NOMO-1 (cell line): ENCODE measurements at regions not wholly inside any gene's neighbourhood (a gene's known extent, or its start where the extent isn't known, plus 50 kb on each side); places are given as distances from the start of the nearest gene placed in this dataset.
A peak's percentile ranks its signal among the peaks of the same experiment; 100 is the strongest.

Experiments
- DNase-seq, 2 experiments: peaks; one replicate each; lab custom pipeline; 2025; ENCODE audit not compliant: unreplicated experiment in 2 of 2; lab: John Stamatoyannopoulos, UW

DNA sequence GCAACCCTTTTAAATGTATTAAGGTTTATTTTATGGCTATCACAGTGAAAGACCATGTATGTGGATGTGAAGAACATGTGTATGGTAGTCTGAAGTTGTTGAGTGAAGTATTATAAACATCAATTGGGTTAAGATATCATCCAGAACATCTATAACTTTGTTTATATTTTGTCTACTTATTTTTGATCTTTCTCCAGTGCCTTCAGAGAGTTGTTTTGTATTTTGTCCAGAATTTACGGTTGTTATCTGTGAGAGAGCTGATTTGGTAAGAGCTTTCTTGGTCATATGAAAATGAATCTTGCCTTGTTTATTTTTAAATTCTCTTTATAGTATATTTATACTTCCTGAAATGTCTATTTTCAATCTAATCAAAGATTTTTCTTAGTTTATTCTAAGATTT lies 573.7 kb upstream of the POU3F3 start:
- no peak for DNase-seq

DNA sequence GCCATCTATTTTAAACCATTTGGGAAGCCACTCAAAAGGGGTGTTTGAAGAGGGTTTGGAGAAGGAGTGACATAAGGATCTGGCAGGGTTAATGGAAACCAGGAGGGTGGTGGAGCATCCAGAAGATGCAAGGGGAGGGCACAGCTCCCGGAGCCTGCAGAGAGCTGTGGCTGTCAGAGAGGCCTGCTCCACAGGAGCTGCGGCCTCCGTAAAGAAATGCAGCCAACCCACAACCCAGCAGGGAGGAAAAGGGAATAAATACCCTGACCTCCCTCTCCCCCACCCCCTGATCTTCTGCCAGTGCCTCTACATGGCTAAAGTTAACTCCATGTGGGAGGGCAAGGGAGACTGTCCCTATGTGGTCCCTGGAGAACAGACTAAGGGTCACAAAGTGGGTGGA lies 567.1 kb upstream of the POU3F3 start:
- no peak for DNase-seq

DNA sequence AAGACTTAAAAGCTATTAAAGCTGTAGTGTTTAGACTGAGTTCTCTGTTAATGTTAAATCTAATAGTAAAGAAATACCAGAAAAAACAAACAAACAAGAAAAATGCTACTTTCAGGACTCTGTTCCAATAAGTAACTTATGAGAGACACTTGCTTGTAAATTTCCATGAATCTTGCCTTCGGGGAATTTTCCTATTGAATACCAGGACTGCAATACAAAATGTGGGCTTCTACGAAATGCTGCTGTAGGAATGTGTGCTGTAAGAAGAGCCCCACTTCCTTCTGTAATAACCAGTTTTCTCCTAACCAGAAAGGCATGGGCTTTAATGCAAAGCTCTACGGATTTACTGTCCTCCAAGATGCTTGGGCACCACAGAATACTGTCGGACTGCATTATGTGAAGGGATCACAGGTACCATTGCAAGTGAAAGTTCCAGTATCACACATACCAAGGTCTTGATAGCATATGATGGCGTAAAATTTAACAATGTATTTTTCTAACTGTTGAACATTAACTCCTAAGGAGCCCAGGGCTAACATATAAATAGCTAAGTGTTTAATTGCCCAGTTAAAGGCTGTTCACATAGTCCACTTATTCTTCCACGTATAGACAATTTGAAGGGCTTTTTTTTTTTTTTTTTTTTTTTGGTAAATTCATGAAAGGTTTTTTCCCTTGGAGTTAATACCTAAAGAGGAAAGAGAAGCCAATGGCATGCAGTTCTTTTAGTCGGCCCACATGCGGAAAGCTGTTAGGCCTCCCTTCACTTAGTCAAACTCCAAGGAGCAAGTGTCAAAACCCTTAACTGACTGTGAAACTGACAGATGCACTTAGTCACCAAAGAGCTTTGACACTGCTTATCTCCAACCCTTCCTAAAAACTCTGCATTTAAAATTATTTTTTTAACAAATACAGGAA lies 564.0 kb upstream of the POU3F3 start:
- DNase-seq: no peak

DNA sequence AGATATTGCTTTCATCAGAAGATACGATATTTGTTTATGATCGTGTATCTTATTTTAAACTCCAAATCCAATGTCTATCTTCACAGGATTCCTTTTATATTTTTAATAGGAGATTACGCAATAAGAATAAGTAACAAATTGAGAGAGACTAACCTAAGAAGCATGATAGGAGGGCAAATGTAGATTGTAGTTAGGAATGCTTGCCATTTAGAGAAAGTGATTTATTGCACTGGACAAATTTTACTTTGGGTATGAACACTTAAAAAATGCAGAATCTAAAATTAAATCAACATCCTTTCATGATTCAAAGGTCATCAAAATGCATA lies 563.4 kb upstream of the POU3F3 start:
- no peak for DNase-seq

DNA sequence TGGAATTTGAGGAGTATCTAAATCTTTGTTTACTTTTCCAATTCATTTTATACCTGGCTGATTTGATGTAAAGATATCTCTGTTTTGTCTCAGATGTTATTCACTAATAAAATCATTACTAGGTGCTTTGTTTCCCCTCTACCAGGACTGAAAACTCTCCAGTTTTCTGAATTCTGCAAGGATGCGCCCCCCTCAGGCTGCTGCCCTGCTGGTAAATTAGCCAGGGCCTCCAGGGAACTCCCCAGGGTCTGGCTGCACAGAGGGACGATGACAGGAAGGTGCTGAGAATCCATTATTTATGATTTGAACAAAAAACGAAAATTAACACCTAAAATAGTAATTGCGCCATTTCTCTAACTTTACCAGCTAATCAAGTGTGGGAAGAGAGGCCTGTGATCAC lies 541.2 kb upstream of the POU3F3 start:
- DNase-seq: no peak

DNA sequence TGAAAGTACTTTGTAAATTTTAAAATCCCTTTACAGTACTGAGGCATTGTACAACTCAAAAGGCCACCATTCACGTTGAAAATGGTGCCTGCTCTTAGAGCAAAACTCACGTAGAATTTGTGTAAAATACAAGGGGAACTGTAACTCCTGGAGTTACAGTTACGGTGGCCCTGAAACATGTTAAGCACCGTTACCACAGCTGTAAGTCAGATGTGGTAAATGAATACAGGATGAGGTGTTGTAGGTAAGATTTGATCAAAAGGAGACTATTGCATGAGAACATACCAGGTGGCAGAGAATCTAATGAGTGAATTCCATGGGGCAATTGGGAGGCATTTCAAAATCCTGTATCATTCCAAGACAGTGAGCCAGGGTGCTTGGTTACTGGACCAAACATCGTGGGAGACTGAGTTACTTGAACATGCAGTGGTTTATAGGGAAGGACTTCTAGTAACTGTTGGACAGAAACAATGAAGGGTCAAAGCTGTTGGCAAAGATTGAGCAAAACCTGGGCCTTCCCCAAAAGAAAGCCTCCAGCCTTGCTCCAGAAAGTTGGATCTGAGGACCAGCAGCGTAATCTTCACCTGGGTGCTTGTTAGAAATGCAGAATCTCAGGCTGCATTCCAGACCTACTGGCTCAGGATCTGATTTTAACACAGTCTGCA lies 535.8 kb upstream of the POU3F3 start:
- no peak for DNase-seq

DNA sequence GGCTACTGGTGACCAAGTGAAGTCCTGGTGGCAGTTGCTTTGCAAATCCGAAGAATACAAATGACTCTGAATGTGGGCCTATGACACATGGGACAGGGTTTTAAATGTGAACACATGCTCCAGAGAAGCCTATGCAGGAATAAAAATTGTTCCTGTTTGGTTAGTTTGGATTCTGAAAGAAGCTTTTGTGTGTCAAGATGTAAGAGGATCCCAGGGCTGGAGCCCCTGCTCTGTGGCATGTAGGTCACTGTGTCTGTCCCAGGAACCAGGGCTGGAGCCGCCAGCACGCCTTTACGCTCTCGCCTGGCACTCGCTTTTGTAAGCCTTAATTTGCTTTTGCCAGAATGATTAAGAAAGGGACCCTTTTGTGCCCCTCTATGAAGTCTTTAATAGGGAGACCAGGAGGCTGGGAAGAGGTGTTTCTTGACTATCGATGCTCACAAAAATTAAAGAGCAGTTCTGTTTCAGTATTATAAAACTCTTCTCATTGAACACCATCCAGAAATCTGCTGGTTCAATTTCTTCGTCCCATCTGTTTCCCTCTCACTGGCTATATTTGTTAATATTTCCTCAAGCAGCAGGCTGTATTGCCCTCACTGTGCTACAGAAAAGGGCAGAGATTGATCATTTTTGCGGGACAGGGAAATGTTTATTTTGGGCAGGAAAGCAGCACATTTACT lies 532.7 kb upstream of the POU3F3 start:
- DNase-seq: no peak

DNA sequence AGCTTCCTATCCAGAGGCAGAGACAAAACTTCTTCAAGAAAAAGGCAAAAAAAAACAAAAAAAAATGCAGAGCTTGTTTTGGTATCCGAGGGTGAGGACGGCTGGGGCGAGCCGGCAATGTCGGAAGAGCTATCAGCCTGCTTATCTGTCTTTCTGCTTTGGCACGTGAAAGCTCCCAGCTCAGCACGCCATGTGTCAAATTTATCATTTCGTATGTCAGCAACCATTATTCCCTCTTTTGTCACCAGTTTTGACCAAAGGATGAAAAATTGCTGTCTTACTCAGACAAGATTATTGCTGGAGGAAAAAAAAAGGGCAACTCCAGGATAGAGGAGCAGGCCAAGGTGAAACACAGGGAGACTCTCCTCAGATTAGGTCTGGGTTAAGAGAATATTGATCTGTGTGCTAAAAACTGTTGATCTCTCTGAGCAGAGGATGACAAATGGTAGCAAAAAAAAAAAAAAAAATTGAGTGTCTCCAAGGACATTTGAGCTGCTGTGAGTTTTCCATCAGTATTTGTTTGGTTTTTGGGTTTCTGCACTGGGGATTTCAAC lies 532.0 kb upstream of the POU3F3 start:
- DNase-seq: no peak

DNA sequence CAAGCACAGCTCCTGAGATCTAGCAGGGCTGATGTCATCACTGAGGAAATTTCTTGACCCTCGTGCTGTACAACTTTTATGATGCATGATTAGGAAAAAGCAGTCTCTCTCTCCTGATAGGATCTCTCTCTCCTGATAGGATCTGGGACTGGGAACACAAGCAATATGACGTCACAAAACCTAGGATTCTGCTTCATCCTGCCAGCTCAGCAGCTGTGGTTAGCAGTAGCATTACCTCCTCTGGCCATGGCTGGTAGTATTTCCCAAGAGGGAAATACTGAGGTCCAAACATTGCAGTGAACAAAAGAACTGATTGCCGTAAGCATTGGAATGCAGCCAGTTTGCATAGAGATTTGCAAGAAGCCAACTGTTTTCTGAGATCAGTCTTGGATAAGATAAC lies 521.2 kb upstream of the POU3F3 start:
- no peak for DNase-seq

DNA sequence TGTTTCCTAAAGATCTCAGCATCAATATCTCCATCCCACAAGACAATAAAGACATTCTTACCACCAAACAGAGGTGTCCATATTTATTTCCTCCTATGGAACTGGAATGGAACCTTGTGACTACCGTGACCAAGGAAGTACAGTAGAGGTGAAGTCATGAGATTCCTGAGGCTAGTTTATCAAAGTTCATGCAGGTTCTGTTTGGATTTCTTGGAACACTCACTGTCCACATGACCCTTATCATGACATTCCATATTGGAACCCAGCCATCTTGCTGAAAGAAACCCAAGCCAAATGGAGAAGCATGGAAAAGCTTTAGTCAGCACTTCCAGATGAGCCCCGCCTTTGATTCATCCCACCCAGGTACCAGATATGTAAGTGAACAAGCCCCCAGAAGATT lies 516.0 kb upstream of the POU3F3 start:
- no peak for DNase-seq

DNA sequence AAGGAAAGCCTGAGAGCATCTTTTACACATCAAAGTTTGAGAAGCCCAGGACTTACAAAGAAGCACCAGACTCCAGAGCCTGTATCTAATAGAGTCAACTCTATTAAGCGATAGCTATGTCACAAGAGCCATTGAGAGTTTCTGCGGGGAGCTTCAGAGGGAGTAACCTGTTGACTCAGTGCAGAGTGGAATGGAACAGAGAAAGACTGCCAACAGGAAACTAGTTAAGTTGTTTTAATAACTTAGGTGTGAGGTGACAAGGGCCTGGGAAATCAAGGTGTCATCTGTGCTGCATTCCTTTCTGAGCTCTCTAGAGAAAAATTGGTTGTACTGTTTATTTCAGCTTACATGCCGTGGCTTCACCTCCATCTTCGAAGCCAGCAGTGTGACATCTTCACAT lies 513.8 kb upstream of the POU3F3 start:
- no peak for DNase-seq

DNA sequence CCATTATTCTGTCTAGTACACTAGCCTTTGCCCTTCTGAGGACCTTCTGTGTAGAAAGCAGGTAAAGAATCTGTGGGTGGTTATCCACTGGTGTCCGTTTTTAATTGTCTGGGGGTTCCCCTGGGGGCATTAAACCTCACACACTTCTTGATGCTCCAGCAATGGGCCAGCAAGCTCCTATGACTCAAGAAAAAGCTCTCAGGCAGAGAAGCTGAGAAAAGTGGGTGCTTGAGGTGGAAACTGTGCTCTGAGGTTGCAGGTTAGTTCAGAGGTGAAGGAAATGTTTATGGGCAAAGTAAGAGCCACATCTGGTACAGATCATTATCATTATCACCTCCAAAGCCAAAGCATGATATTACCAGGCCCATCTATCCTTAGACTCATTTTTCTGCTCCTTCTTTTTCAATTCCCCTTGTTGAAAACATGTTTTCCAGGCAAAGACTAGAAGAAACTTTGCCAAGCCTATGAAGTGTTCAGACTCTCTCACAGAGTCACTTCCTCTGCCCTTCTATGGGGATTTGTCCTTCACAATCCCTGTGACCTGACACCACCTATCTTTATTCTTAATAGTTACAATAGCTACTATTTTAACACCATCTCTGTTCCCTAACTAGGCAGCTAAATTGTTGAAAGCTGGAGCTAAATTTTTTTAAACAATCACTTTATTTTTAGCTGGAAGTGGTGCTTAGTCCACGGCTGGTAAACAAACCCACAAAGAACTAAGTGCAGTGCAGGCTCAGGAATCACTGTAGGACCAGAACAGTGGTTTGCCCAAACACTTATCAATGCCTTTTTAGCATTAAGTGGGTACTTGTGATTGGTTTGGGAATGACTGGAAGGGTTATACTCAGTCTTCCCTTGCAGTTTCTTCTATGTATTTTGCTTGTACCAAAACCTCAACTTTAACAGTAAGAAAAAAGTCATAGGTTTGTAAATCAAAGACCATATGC lies 512.8 kb upstream of the POU3F3 start:
- no peak for DNase-seq

DNA sequence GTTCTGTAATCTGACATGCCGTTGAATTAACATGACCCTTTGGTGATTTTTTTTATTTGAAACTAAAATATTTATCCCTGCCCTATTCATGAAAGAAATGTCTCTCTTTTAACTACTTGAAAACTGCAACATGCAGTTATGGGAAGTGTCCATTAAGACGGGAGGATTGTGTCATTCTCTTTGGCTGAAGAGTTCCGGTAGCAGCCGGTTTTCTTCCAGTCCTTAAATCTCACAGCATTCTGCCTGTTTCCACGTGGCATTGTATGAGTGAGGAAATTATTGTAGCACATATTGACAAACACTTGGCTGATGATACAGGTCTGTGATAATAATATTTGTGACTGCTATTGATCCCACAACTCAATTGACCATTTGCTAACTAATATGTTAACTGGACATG lies 509.6 kb upstream of the POU3F3 start:
- DNase-seq: no peak

DNA sequence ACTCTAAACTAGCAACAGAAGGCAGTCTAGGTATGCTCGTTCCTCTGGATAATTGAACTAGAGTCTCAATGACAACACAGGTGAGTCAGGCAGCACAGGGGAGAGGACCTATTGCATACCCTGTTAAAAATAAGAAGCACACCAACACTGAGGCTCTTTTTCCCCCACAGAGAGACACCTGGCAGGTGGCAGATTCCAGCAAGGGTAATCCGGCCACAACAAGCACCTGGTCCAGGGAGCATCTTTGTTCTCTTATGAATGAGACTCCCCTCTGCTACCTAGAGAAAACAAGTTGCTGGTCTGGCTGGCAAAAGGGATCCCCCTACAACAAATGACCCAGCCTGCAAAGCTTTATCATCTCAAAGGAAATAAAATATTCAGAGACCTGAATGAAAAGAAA lies 508.9 kb upstream of the POU3F3 start:
- DNase-seq: no peak

DNA sequence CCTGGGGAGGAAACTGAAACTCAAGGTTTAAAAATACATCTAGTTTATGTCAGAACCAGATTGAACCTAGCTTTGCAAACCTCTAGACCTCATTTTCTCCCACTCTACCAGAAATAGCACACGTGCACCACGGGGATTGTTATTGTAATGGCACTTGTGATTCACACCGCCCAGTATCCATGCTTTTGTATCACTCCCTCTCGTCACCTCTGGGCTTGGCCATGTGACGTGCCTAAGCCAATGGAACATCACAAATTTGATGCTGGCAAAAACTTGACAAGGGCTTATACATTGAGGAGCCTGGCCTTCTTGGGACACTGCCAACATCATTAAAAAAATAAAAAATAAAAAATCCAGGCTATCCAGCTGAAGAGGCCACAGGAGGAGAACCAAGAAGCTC lies 495.8 kb upstream of the POU3F3 start:
- DNase-seq: no peak

DNA sequence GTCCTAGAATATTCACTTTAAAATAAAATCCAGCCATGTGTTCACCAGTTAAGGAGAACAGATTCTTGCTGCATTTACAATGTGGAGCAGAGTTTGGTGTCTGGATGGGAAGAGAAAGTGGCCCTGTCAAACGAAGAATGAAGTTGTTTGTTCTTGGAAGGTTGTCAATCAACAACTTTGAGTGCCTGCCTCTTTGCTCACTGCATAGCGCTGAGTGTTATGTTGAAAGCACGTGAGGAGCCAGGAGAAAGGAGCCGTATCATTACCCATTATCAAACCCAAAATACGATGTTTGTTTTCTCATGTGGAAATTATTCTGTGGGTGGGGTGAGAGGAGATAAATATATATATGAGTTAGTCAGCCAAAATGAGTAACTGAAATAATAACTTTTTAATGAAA lies 492.5 kb upstream of the POU3F3 start:
- DNase-seq: no peak

DNA sequence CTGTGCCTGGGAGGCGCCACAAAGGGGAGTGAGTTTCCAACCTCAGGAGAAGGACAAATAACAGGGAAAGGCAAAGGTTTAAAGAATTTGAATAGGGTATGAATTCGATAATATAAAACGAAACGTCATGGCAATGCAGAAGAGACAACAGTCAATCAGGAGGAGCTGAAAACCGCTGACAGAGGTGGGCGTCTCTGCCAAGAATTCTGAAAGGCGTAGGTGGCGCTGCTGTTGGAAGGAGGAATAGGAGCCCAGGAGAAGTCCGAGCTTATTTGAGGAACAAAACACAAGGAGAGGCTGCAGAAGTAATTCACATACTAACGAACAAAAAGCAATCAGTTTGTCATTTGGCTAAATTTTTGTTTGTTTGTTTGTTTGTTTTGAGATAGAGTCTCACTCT lies 485.8 kb upstream of the POU3F3 start:
- no peak for DNase-seq

DNA sequence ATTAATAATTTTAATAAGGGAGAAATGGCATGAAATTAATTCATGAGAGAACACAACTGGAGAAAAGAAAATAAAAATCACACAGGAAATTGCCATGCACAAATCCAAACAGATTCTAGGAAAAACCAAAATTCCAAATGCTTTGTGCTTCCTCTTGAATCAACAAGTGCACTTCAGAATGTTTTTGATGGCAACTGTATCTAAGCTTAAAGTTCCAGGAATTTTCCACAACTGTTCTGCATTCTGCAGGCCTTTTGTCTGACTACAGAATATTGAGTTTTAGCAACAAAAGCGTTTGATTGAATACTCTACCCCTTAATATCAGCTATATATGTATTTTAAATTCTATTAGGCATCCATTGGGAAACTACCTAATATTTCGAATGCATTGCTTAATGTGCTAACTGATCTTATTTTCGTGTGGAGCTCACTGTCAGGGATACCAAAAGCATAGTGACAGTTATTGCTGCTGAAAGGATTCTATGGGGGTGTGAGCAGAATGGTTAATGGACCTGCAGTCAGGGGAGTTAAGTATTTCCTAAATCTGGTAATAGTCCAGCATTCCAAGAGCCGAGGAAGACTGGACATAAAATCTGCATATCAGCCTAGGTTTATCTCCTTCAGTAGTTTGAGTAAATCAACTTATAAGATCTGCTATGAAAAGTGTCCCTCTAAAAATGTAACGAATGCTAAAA lies 482.7 kb upstream of the POU3F3 start:
- DNase-seq: no peak

DNA sequence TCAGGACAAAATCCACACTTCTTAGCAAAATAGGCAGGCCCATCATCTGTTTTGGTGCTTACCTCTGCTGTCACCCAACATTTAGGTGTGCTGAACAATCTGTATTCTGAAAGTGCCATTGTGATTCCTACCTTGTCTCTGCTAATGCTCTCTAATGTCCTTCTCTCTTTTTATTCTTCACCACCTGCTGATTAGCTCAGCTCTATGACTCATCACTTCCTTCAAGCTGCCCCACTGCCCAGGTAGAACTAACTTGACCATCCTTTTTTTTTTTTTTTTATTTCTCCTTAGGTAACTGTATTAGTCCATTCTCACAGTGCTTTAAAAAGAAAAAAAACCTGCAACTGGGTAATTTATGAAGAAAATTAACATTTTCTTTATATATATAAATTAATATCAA lies 478.7 kb upstream of the POU3F3 start:
- DNase-seq: no peak

DNA sequence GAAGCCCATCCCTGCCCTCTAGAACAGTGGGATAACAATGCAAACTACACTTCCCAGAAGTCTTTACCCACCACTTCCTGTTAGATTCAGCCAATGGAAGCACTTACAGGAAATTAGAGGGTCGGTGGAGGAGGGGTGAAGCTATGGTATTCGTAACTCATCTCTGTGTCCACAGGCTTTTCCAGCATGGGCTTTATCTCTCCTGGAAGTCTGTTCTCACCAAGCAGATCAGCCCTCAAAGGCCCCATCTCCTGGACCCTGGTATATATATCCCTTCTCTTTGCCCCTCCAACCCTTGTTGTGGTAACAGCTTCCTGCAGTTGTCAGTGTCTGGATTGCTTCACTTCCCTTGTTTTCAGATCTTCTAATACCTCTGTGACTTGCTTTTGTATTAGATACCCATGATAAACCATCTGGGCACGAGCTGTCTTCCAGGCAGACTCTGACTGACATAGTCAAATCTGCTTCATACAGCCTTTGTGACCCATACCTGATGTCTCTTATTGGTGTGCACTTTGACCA lies 475.0 kb upstream of the POU3F3 start:
- peak; percentile 29 to 80 for DNase-seq
